OCI-LY7 (cell line): ENCODE measurements at regions not wholly inside any gene's neighbourhood (a gene's known extent, or its start where the extent isn't known, plus 50 kb on each side); places are given as distances from the start of the nearest gene placed in this dataset.

Source experiments
- CTCF ChIP-seq: fragments of 200-600 bp; sonication (generic); conservative IDR thresholded peaks from 2 replicates; pipeline ENCODE4 v1.5.1; 2014; ENCODE audit warnings: mild to moderate bottlenecking, antibody characterized with exemption, low read length, moderate library complexity, mixed read lengths
- EZH2phosphoT487 ChIP-seq: fragments of 200-600 bp; sonication (generic); IDR thresholded peaks from 2 replicates; pipeline ENCODE4 v1.6.1; 2018; ENCODE audit warnings: low read depth, borderline replicate concordance, mild to moderate bottlenecking, mixed run types, antibody characterized with exemption, low read length, moderate library complexity, mixed read lengths

- TF ChIP-seq CTCF (no peak), EZH2phosphoT487 (no peak)
These were observed 74.1 kb upstream of the DUSP5 start for GRCh38 chr10:110423650-110424049.
